Kidney (tissue), 13 donors: ENCODE measurements at regions not wholly inside any gene's neighbourhood (a gene's known extent, or its start where the extent isn't known, plus 50 kb on each side); places are given as distances from the start of the nearest gene placed in this dataset.
A peak's percentile ranks its signal among the peaks of the same experiment; 100 is the strongest.

Experiments
- DNase-seq, 5 donors: peaks; one replicate each; pipeline ENCODE4 v3.0.0-alpha.2; 2013 to 2020
- FAIRE-seq: peaks from 2 replicates; lab custom pipeline; 2012; peaks lifted over from hg19 to GRCh38; lab: Jason Lieb, UNC
- H3K27ac ChIP-seq, 2 donors: one replicate each; pipeline ENCODE4 v1.7.0; 2013; ENCODE audit warnings: low read depth in 2 of 2, low read length in 2 of 2, inconsistent platforms in 1 of 2
- H3K27me3 ChIP-seq: one replicate; pipeline ENCODE4 v1.7.1; 2013; ENCODE audit warnings: low read length, inconsistent platforms; ENCODE audit not compliant: control insufficient read depth, insufficient read depth
- H3K36me3 ChIP-seq, 3 donors: one replicate each; pipeline versions ENCODE4 v1.7.0 to v1.7.1; 2013; ENCODE audit warnings: low read length in 3 of 3, control low read depth in 1 of 3, inconsistent platforms in 1 of 3; ENCODE audit not compliant: insufficient read depth in 3 of 3, control insufficient read depth in 2 of 3
- H3K4me1 ChIP-seq, 3 donors: one replicate each; pipeline versions ENCODE4 v1.7.0 to v1.7.1; 2013; ENCODE audit warnings: low read length in 3 of 3, inconsistent platforms in 1 of 3, low read depth in 1 of 3; ENCODE audit not compliant: control insufficient read depth in 2 of 3, insufficient read depth in 2 of 3
- H3K4me3 ChIP-seq, 3 donors: one replicate each; pipeline versions ENCODE4 v1.7.0 to v1.8.1; 2013; ENCODE audit warnings: low read length in 3 of 3, control low read depth in 1 of 3, inconsistent platforms in 1 of 3
- H3K9ac ChIP-seq, 3 donors: one replicate each; pipeline versions ENCODE4 v1.7.0 to v1.7.1; 2013; ENCODE audit warnings: low read length in 3 of 3, control low read depth in 1 of 3, inconsistent platforms in 1 of 3
- H3K9me3 ChIP-seq, 3 donors: one replicate each; pipeline versions ENCODE4 v1.7.0 to v1.7.1; 2013; ENCODE audit warnings: low read length in 3 of 3, control low read depth in 1 of 3, inconsistent platforms in 1 of 3; ENCODE audit not compliant: control insufficient read depth in 2 of 3, insufficient read depth in 1 of 3
- intact Hi-C: fragments of 100-400 bp; cut with DNase I; formaldehyde crosslinking; loops from one replicate; pipeline ENCODE4 v1.11.1; 2022
- TF ChIP-seq, protein P1 (sequence below): IDR thresholded peaks from 3 replicates; pipeline ENCODE4 v1.5.1; 2012; ENCODE audit warnings: mild to moderate bottlenecking, moderate library complexity, borderline replicate concordance; ENCODE audit not compliant: insufficient read depth; ENCODE audit errors: extremely low read depth
- donor health status: control.
- donor health status: control.
- donor health status: control.
- donor health status: control.
- donor health status: control.
- donor health status: DM: yes; HTN: yes; CAD: no.
- donor health status: Normal renal cell carcinoma (clear cell type).

DNA sequence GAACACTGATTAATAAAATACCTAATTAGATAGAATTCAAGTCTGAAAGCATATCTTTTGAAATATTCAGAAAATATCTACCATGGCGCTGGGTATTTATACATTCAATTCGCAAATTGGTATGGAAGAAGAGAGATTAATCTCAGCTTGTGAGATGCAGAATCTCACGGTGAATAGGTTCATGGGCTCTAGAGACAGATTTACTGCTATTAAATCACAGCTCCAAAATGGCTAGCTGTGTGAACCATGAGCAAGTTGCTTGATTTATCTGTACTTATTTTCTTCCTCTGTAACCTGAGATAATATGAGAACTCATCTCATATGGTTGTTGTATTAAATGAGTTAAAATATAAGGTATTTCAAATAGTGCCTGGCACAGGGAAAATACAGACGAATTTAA, 556.7 kb downstream of the FBXO15 start:
- FAIRE-seq (no peak), DNase-seq (peak in 1 of 5 donors; percentile 1)
- Histone ChIP-seq H3K27me3 (no peaks in the 10 kb centered on the region), H3K9me3 (no peaks in the 10 kb centered on the region), H3K4me3 (no peak overlapping the region), H3K27ac (no peak overlapping the region), H3K36me3 (no peaks in the 10 kb centered on the region), H3K4me1 (no peaks in the 10 kb centered on the region), H3K9ac (no peak overlapping the region)
- TF ChIP-seq, protein P1, sequence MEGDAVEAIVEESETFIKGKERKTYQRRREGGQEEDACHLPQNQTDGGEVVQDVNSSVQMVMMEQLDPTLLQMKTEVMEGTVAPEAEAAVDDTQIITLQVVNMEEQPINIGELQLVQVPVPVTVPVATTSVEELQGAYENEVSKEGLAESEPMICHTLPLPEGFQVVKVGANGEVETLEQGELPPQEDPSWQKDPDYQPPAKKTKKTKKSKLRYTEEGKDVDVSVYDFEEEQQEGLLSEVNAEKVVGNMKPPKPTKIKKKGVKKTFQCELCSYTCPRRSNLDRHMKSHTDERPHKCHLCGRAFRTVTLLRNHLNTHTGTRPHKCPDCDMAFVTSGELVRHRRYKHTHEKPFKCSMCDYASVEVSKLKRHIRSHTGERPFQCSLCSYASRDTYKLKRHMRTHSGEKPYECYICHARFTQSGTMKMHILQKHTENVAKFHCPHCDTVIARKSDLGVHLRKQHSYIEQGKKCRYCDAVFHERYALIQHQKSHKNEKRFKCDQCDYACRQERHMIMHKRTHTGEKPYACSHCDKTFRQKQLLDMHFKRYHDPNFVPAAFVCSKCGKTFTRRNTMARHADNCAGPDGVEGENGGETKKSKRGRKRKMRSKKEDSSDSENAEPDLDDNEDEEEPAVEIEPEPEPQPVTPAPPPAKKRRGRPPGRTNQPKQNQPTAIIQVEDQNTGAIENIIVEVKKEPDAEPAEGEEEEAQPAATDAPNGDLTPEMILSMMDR = no peak
- intact Hi-C loops = no loop called here

DNA sequence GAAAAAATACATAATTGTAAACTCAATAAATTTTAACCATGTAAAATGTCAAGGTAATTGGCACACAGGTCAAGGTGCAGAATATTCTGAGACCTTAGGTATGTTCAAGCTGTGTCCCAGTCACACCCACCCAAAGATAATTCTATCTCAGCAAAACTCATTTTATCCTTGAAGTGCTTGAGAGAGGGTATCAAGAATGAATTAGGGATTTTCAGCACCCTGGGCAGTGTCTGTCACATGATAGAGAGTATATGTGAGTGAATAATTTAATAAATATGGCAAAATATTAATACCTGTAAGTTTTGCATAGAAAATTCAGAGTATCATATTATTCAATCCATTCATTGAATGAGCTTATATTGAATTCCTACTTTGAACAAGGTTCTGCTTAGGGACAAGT, 567.9 kb downstream of the FBXO15 start:
- no peaks in the 10 kb centered on the region for H3K9me3 ChIP-seq
- no peak overlapping the region for H3K4me3 ChIP-seq
- FAIRE-seq (no peak), DNase-seq (no peak)
- intact Hi-C loops = no loop called here
- no peak overlapping the region for H3K9ac ChIP-seq
- H3K27me3 ChIP-seq = no peaks in the 10 kb centered on the region
- no peak overlapping the region for H3K27ac ChIP-seq
- no peaks in the 10 kb centered on the region for H3K4me1 ChIP-seq
- no peaks in the 10 kb centered on the region for H3K36me3 ChIP-seq
- TF ChIP-seq, protein P1 = no peak

DNA sequence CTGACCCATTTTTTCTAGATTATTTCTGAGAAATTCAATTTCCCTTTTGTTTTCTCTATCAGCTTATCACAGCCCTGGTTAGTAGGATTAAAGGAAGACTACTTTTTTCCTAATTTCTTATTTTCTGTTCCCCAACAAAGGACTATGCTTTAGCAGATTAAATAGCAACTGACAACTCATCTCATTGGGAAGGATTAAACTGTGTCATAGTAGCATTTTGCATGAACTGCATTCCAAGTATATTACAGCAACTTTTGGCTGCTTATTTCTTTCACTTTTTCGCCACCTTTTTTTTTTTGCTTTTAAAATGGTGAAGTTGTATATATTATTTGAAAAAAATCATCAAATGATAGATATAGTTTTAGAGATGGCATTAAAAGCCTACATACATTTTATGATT, 570.3 kb downstream of the FBXO15 start:
- FAIRE-seq = no peak
- DNase-seq = no peak
- no peaks in the 10 kb centered on the region for H3K36me3 ChIP-seq
- intact Hi-C loops = no loop called here
- no peaks in the 10 kb centered on the region for H3K4me1 ChIP-seq
- H3K9me3 ChIP-seq = no peaks in the 10 kb centered on the region
- no peak overlapping the region for H3K9ac ChIP-seq
- no peak overlapping the region for H3K4me3 ChIP-seq
- TF ChIP-seq, protein P1 = no peak
- no peaks in the 10 kb centered on the region for H3K27me3 ChIP-seq
- no peak overlapping the region for H3K27ac ChIP-seq

DNA sequence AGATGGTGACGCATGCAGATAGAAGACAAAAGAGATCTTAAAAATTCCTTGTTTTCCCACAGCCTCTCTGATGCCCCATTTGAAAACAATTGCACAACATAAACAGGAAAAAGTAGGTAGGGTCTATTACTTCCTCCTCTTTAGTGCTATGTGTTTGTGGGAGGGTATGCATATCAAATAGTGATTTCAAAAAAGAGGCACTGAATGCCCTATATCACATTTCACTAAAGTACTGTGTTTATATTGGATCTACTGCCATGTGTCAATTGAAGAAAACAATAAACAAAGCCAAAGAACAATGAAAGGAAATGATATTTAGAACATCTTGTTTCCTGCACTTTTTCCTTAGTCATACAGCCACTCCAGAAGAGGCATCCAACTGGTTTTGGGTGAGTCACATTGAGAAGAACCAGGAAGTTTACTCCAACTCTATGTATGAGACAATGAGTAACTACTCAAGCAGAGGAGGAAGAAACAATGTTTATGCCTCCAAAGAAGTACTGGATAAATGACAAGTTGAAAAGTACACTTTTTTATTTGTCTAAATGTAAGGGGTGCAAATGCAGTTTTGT, 583.6 kb downstream of the FBXO15 start:
- FAIRE-seq (no peak), DNase-seq (peak in 1 of 5 donors; percentile 7)
- Histone ChIP-seq H3K4me1 (no peaks in the 10 kb centered on the region), H3K27ac (no peak overlapping the region), H3K36me3 (no peaks in the 10 kb centered on the region), H3K4me3 (no peak overlapping the region), H3K9ac (no peak overlapping the region), H3K27me3 (no peaks in the 10 kb centered on the region), H3K9me3 (no peaks in the 10 kb centered on the region)
- intact Hi-C loops = no loop called here
- TF ChIP-seq, protein P1 = no peak
